ENCODE measurements at regions not wholly inside any gene's neighbourhood (a gene's known extent, or its start where the extent isn't known, plus 50 kb on each side); places are given as distances from the start of the nearest gene placed in this dataset.

- H3K9me2 ChIP-seq (replicated peaks; ENCODE audit: insufficient read depth, low read length) = no peaks in the 10 kb centered on the region
- no peaks in the 10 kb centered on the region for H3K27me3 ChIP-seq (ENCODE audit: low read length)
- no peaks in the 10 kb centered on the region for H3K79me2 ChIP-seq (ENCODE audit: low read length)
- H3K4me3 ChIP-seq (ENCODE audit: low read length) = no peak overlapping the region
- H3K4me2 ChIP-seq (ENCODE audit: low read depth, low read length, poor library complexity, severe bottlenecking) = no peak overlapping the region
- peaks cover 30% of the 10 kb centered on the region for H3K9me3 ChIP-seq (ENCODE audit: low read length)
- no peak for DNase-seq
- H3K9ac ChIP-seq (ENCODE audit: low read length) = no peak overlapping the region
- H3K36me3 ChIP-seq (ENCODE audit: insufficient read depth, low read length) = no peaks in the 10 kb centered on the region
- H3K27ac ChIP-seq (ENCODE audit: low read length) = no peak overlapping the region
- no peaks in the 10 kb centered on the region for H4K20me1 ChIP-seq (ENCODE audit: insufficient read depth, low read depth, low read length)
- no peak overlapping the region for H2AFZ ChIP-seq (ENCODE audit: low read length)
- no peaks in the 10 kb centered on the region for H3K4me1 ChIP-seq (ENCODE audit: low read length)
Measured at GRCh38 chr15:96020133-96020532, 310.4 kb upstream of the NR2F2 start.

- no peaks in the 10 kb centered on the region for H3K9me2 ChIP-seq (replicated peaks; ENCODE audit: insufficient read depth, low read length)
Measured at GRCh38 chr15:96020797-96021196, 309.7 kb upstream of the NR2F2 start.

GRCh38 chr15:96023081-96023480 is 307.4 kb upstream of the NR2F2 start:
- no peak for DNase-seq
- Histone ChIP-seq H3K9ac (ENCODE audit: low read length) (no peak overlapping the region), H3K4me1 (ENCODE audit: low read length) (no peaks in the 10 kb centered on the region), H3K4me2 (ENCODE audit: low read depth, low read length, poor library complexity, severe bottlenecking) (no peak overlapping the region), H3K79me2 (ENCODE audit: low read length) (no peaks in the 10 kb centered on the region), H3K27me3 (ENCODE audit: low read length) (no peaks in the 10 kb centered on the region), H3K9me2 (replicated peaks; ENCODE audit: insufficient read depth, low read length) (no peaks in the 10 kb centered on the region), H3K9me3 (ENCODE audit: low read length) (peaks cover 33% of the 10 kb centered on the region), H3K36me3 (ENCODE audit: insufficient read depth, low read length) (no peaks in the 10 kb centered on the region), H3K27ac (ENCODE audit: low read length) (no peak overlapping the region), H3K4me3 (ENCODE audit: low read length) (no peak overlapping the region), H2AFZ (ENCODE audit: low read length) (no peak overlapping the region), H4K20me1 (ENCODE audit: insufficient read depth, low read depth, low read length) (no peaks in the 10 kb centered on the region)

More at GRCh38 chr15:96020797-96021196, 309.7 kb upstream of the NR2F2 start:
- Histone ChIP-seq H4K20me1 (ENCODE audit: insufficient read depth, low read depth, low read length) (no peaks in the 10 kb centered on the region), H3K4me2 (ENCODE audit: low read depth, low read length, poor library complexity, severe bottlenecking) (no peak overlapping the region), H3K36me3 (ENCODE audit: insufficient read depth, low read length) (no peaks in the 10 kb centered on the region), H3K4me1 (ENCODE audit: low read length) (no peaks in the 10 kb centered on the region), H3K4me3 (ENCODE audit: low read length) (no peak overlapping the region), H3K27me3 (ENCODE audit: low read length) (no peaks in the 10 kb centered on the region), H3K9ac (ENCODE audit: low read length) (no peak overlapping the region), H2AFZ (ENCODE audit: low read length) (no peak overlapping the region), H3K27ac (ENCODE audit: low read length) (no peak overlapping the region), H3K9me3 (ENCODE audit: low read length) (peaks cover 26% of the 10 kb centered on the region), H3K79me2 (ENCODE audit: low read length) (no peaks in the 10 kb centered on the region)
- DNase-seq = no peak

- H3K4me2 ChIP-seq (ENCODE audit: low read depth, low read length, poor library complexity, severe bottlenecking) = no peak overlapping the region
- H3K79me2 ChIP-seq (ENCODE audit: low read length) = no peaks in the 10 kb centered on the region
- H3K9ac ChIP-seq (ENCODE audit: low read length) = no peak overlapping the region
- H3K27me3 ChIP-seq (ENCODE audit: low read length) = no peaks in the 10 kb centered on the region
- DNase-seq = no peak
- H3K9me3 ChIP-seq (ENCODE audit: low read length) = peaks cover 42% of the 10 kb centered on the region
- H3K27ac ChIP-seq (ENCODE audit: low read length) = no peak overlapping the region
- H3K4me1 ChIP-seq (ENCODE audit: low read length) = no peaks in the 10 kb centered on the region
- H2AFZ ChIP-seq (ENCODE audit: low read length) = no peak overlapping the region
- H4K20me1 ChIP-seq (ENCODE audit: insufficient read depth, low read depth, low read length) = no peaks in the 10 kb centered on the region
- H3K36me3 ChIP-seq (ENCODE audit: insufficient read depth, low read length) = no peaks in the 10 kb centered on the region
- H3K9me2 ChIP-seq (replicated peaks; ENCODE audit: insufficient read depth, low read length) = no peaks in the 10 kb centered on the region
- no peak overlapping the region for H3K4me3 ChIP-seq (ENCODE audit: low read length)
Measured at GRCh38 chr15:96027501-96027900, 303.0 kb upstream of the NR2F2 start.

- no peak overlapping the region for H3K27ac ChIP-seq (ENCODE audit: low read length)
- H3K36me3 ChIP-seq (ENCODE audit: insufficient read depth, low read length) = no peaks in the 10 kb centered on the region
- H3K4me1 ChIP-seq (ENCODE audit: low read length) = no peaks in the 10 kb centered on the region
- no peak overlapping the region for H2AFZ ChIP-seq (ENCODE audit: low read length)
- H3K9me3 ChIP-seq (ENCODE audit: low read length) = peaks cover 51% of the 10 kb centered on the region
- no peaks in the 10 kb centered on the region for H4K20me1 ChIP-seq (ENCODE audit: insufficient read depth, low read depth, low read length)
- H3K4me2 ChIP-seq (ENCODE audit: low read depth, low read length, poor library complexity, severe bottlenecking) = no peak overlapping the region
- no peak overlapping the region for H3K4me3 ChIP-seq (ENCODE audit: low read length)
- H3K9me2 ChIP-seq (replicated peaks; ENCODE audit: insufficient read depth, low read length) = no peaks in the 10 kb centered on the region
- H3K9ac ChIP-seq (ENCODE audit: low read length) = no peak overlapping the region
- H3K27me3 ChIP-seq (ENCODE audit: low read length) = no peaks in the 10 kb centered on the region
- no peaks in the 10 kb centered on the region for H3K79me2 ChIP-seq (ENCODE audit: low read length)
- DNase-seq = no peak
Measured at GRCh38 chr15:96028620-96029019, 301.9 kb upstream of the NR2F2 start.

GRCh38 chr15:96029172-96029571 is 301.3 kb upstream of the NR2F2 start:
- H3K9ac ChIP-seq (ENCODE audit: low read length) = no peak overlapping the region
- H3K9me3 ChIP-seq (ENCODE audit: low read length) = peaks cover 52% of the 10 kb centered on the region
- H3K27me3 ChIP-seq (ENCODE audit: low read length) = no peaks in the 10 kb centered on the region
- H3K9me2 ChIP-seq (replicated peaks; ENCODE audit: insufficient read depth, low read length) = no peaks in the 10 kb centered on the region
- DNase-seq = no peak
- no peak overlapping the region for H3K4me2 ChIP-seq (ENCODE audit: low read depth, low read length, poor library complexity, severe bottlenecking)
- H3K4me1 ChIP-seq (ENCODE audit: low read length) = no peaks in the 10 kb centered on the region
- H4K20me1 ChIP-seq (ENCODE audit: insufficient read depth, low read depth, low read length) = no peaks in the 10 kb centered on the region
- H2AFZ ChIP-seq (ENCODE audit: low read length) = no peak overlapping the region
- no peak overlapping the region for H3K4me3 ChIP-seq (ENCODE audit: low read length)
- H3K36me3 ChIP-seq (ENCODE audit: insufficient read depth, low read length) = no peaks in the 10 kb centered on the region
- H3K27ac ChIP-seq (ENCODE audit: low read length) = no peak overlapping the region
- no peaks in the 10 kb centered on the region for H3K79me2 ChIP-seq (ENCODE audit: low read length)

GRCh38 chr15:96031426-96032110 is 298.9 kb upstream of the NR2F2 start:
- Histone ChIP-seq H2AFZ (ENCODE audit: low read length) (no peak overlapping the region), H4K20me1 (ENCODE audit: insufficient read depth, low read depth, low read length) (no peaks in the 10 kb centered on the region)

GRCh38 chr15:96035091-96035490 is 295.4 kb upstream of the NR2F2 start:
- Histone ChIP-seq H3K4me1 (ENCODE audit: low read length) (no peaks in the 10 kb centered on the region), H3K27ac (ENCODE audit: low read length) (no peak overlapping the region), H2AFZ (ENCODE audit: low read length) (no peak overlapping the region), H3K9me2 (replicated peaks; ENCODE audit: insufficient read depth, low read length) (no peaks in the 10 kb centered on the region), H3K4me3 (ENCODE audit: low read length) (no peak overlapping the region), H3K36me3 (ENCODE audit: insufficient read depth, low read length) (no peaks in the 10 kb centered on the region), H3K4me2 (ENCODE audit: low read depth, low read length, poor library complexity, severe bottlenecking) (no peak overlapping the region), H3K9me3 (ENCODE audit: low read length) (peaks cover 47% of the 10 kb centered on the region), H3K79me2 (ENCODE audit: low read length) (no peaks in the 10 kb centered on the region), H3K9ac (ENCODE audit: low read length) (no peak overlapping the region), H4K20me1 (ENCODE audit: insufficient read depth, low read depth, low read length) (no peaks in the 10 kb centered on the region), H3K27me3 (ENCODE audit: low read length) (no peaks in the 10 kb centered on the region)
- DNase-seq = no peak

More at GRCh38 chr15:96031426-96032110, 298.9 kb upstream of the NR2F2 start:
- no peaks in the 10 kb centered on the region for H3K79me2 ChIP-seq (ENCODE audit: low read length)
- H3K27me3 ChIP-seq (ENCODE audit: low read length) = no peaks in the 10 kb centered on the region
- H3K4me1 ChIP-seq (ENCODE audit: low read length) = no peaks in the 10 kb centered on the region
- H3K9ac ChIP-seq (ENCODE audit: low read length) = no peak overlapping the region
- DNase-seq = no peak
- no peak overlapping the region for H3K27ac ChIP-seq (ENCODE audit: low read length)
- no peak overlapping the region for H3K4me2 ChIP-seq (ENCODE audit: low read depth, low read length, poor library complexity, severe bottlenecking)
- H3K9me3 ChIP-seq (ENCODE audit: low read length) = peaks cover 52% of the 10 kb centered on the region
- no peak overlapping the region for H3K4me3 ChIP-seq (ENCODE audit: low read length)
- H3K36me3 ChIP-seq (ENCODE audit: insufficient read depth, low read length) = no peaks in the 10 kb centered on the region
- no peaks in the 10 kb centered on the region for H3K9me2 ChIP-seq (replicated peaks; ENCODE audit: insufficient read depth, low read length)

Measured in Karpas-422 (cell line).